Lung (tissue), 11 donors: ENCODE measurements at regions not wholly inside any gene's neighbourhood (a gene's known extent, or its start where the extent isn't known, plus 50 kb on each side); places are given as distances from the start of the nearest gene placed in this dataset.

Experiments
- ATAC-seq: fragments of 200-7000 bp; cut with Tn5 transposase; one replicate; pipeline ENCODE4 v1.9.1; 2020; ENCODE audit warnings: moderate number of reproducible peaks; ENCODE audit not compliant: insufficient read depth, low FRiP score
- DNase-seq, 3 donors: peaks; one replicate each; pipeline ENCODE4 v3.0.0-alpha.2; 2013 to 2017
- H3K27ac ChIP-seq, 2 donors: one replicate each; pipeline ENCODE4 v1.5.1; 2013; ENCODE audit warnings: mild to moderate bottlenecking in 2 of 2, moderate library complexity in 2 of 2, control low read depth in 1 of 2, inconsistent platforms in 1 of 2, low read depth in 1 of 2, low read length in 1 of 2
- H3K27me3 ChIP-seq, 3 donors: one replicate each; pipeline ENCODE4 v1.5.1; 2013; ENCODE audit warnings: low read length in 2 of 3; ENCODE audit not compliant: control insufficient read depth in 3 of 3, insufficient read depth in 3 of 3
- H3K36me3 ChIP-seq, 4 donors: one replicate each; pipeline ENCODE4 v1.5.1; 2013; ENCODE audit warnings: low read length in 4 of 4, mild to moderate bottlenecking in 1 of 4, moderate library complexity in 1 of 4; ENCODE audit not compliant: control insufficient read depth in 4 of 4, insufficient read depth in 4 of 4
- H3K4me1 ChIP-seq, 5 donors: one replicate each; pipeline ENCODE4 v1.5.1; 2013; ENCODE audit warnings: low read length in 5 of 5, mild to moderate bottlenecking in 2 of 5, moderate library complexity in 1 of 5; ENCODE audit not compliant: control insufficient read depth in 5 of 5, insufficient read depth in 5 of 5
- H3K4me3 ChIP-seq: one replicate; pipeline ENCODE4 v1.5.1; 2013; ENCODE audit warnings: mild to moderate bottlenecking, control low read depth, moderate library complexity
- H3K9ac ChIP-seq, 2 donors: one replicate each; pipeline ENCODE4 v1.5.1; 2013; ENCODE audit warnings: low read length in 2 of 2, control low read depth in 1 of 2; ENCODE audit not compliant: insufficient read depth in 1 of 2
- H3K9me3 ChIP-seq, 4 donors: one replicate each; pipeline ENCODE4 v1.5.1; 2013; ENCODE audit warnings: low read length in 3 of 4, mild to moderate bottlenecking in 1 of 4, moderate library complexity in 1 of 4; ENCODE audit not compliant: control insufficient read depth in 4 of 4, insufficient read depth in 3 of 4
- WGBS, 2 donors: extraction: QIAGEN DNeasy Blood & Tissue Kit; methylation state at CpG; one replicate each; pipeline ENCODE4 v1.1.7; 2013; 5-methylcytosine and 5-hydroxymethylcytosine counted together
- TF ChIP-seq, protein P1 (sequence below): IDR thresholded peaks from 2 replicates; pipeline ENCODE4 v1.5.1; 2012; ENCODE audit warnings: mild to moderate bottlenecking; ENCODE audit errors: control extremely low read depth, extremely low read depth
- donor health status: control.
- donor health status: control.
- donor health status: Bipolar disorder and iron deficiency.
- donor health status: healthy.
- donor health status: DM: yes; HTN: yes; CAD: no.

DNA sequence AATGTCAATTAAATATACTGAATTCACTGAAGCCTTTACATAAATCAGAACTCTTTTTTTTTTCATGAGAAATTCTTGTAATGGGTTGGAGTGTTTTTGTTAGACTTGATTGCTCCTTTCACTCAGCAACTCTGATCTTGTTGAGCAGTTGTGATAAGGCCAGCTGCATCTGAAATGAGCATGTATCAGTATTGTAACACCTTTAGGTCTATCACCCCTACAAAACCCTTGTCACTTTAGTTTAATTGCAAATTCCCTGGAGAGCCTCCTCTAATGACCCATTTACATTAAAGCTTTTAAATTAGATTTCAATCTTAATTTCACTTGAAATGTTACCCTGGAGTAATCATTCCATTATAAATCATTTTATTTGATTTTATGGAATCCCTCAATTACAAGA, 346.8 kb upstream of the TCF4 start:
- no peaks in the 10 kb centered on the region for H3K36me3 ChIP-seq
- no peak overlapping the region for H3K4me3 ChIP-seq
- H3K4me1 ChIP-seq = no peaks in the 10 kb centered on the region
- TF ChIP-seq, protein P1, sequence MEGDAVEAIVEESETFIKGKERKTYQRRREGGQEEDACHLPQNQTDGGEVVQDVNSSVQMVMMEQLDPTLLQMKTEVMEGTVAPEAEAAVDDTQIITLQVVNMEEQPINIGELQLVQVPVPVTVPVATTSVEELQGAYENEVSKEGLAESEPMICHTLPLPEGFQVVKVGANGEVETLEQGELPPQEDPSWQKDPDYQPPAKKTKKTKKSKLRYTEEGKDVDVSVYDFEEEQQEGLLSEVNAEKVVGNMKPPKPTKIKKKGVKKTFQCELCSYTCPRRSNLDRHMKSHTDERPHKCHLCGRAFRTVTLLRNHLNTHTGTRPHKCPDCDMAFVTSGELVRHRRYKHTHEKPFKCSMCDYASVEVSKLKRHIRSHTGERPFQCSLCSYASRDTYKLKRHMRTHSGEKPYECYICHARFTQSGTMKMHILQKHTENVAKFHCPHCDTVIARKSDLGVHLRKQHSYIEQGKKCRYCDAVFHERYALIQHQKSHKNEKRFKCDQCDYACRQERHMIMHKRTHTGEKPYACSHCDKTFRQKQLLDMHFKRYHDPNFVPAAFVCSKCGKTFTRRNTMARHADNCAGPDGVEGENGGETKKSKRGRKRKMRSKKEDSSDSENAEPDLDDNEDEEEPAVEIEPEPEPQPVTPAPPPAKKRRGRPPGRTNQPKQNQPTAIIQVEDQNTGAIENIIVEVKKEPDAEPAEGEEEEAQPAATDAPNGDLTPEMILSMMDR = no peak
- no peaks in the 10 kb centered on the region for H3K27me3 ChIP-seq
- H3K9ac ChIP-seq = no peak overlapping the region
- peaks cover 2 to 7% (median 5%) of the 10 kb centered on the region in 4 donors for H3K9me3 ChIP-seq
- H3K27ac ChIP-seq = no peak overlapping the region
- no peak for DNase-seq
- no peak for ATAC-seq

DNA sequence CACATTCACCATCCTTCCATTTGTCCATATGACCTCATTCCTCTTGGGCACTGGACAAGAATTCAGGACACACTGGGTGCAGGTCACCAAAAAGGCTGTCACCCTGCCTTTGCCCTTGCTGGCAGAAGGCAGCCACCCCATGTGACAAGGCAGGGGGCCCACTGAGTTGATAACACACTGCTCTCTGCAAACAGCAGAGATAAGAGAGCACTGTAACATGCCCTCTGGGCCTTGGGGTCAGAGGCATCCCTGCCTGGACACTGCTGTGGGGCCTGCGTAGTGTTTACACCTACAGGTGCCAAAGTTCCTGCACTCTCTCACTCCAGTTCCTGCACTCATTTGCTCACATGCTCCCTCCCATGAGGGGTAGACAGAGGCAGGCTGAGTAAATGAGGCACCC, 344.7 kb upstream of the TCF4 start:
- H3K36me3 ChIP-seq = no peaks in the 10 kb centered on the region
- peaks cover 2 to 5% (median 3%) of the 10 kb centered on the region in 4 donors for H3K9me3 ChIP-seq
- ATAC-seq (no peak), DNase-seq (no peak)
- no peak overlapping the region for H3K27ac ChIP-seq
- WGBS, 2 donors = 89 to 93% methylated on average over 1 of the region's 1 CpG
- TF ChIP-seq, protein P1 = no peak
- no peaks in the 10 kb centered on the region for H3K27me3 ChIP-seq
- H3K4me3 ChIP-seq = no peak overlapping the region
- no peak overlapping the region for H3K9ac ChIP-seq
- H3K4me1 ChIP-seq = peaks cover 0 to 10% (median 0%) of the 10 kb centered on the region in 5 donors

GRCh38 chr18:55927831-55928230, 339.8 kb upstream of the TCF4 start:
- no peaks in the 10 kb centered on the region for H3K36me3 ChIP-seq
- whole genome bisulfite sequencing, 2 donors = 52 to 53% methylated on average over 3 of the region's 3 CpGs
- TF ChIP-seq, protein P1 = no peak
- no peak for ATAC-seq
- H3K9ac ChIP-seq = no peak overlapping the region
- H3K4me1 ChIP-seq = peaks cover 0 to 24% (median 0%) of the 10 kb centered on the region in 5 donors
- DNase-seq = peak in 2 of 3 donors; percentile 88 to 95
- no peak overlapping the region for H3K27ac ChIP-seq
- no peaks in the 10 kb centered on the region for H3K27me3 ChIP-seq
- H3K9me3 ChIP-seq = peaks cover 0 to 2% (median 0%) of the 10 kb centered on the region in 4 donors
- H3K4me3 ChIP-seq = no peak overlapping the region

GRCh38 chr18:55925772-55926171, 337.8 kb upstream of the TCF4 start:
- Histone ChIP-seq H3K4me3 (no peak overlapping the region), H3K4me1 (peaks cover 0 to 24% (median 0%) of the 10 kb centered on the region in 5 donors), H3K9ac (no peak overlapping the region), H3K27ac (no peak overlapping the region), H3K36me3 (no peaks in the 10 kb centered on the region), H3K9me3 (no peaks in the 10 kb centered on the region), H3K27me3 (no peaks in the 10 kb centered on the region)
- WGBS, 2 donors = 86 to 90% methylated on average over 5 of the region's 5 CpGs
- TF ChIP-seq, protein P1 = no peak
- no peak for DNase-seq
- ATAC-seq = no peak
